T-helper 1 cell (primary cell): ENCODE measurements at regions not wholly inside any gene's neighbourhood (a gene's known extent, or its start where the extent isn't known, plus 50 kb on each side); places are given as distances from the start of the nearest gene placed in this dataset.
"Not testable (repeated sequence)": the region's sequence is repeated elsewhere in the genome, so short reads cannot be mapped to it uniquely, and the experiment has no call there.

Source experiments
- DNase-seq, 5 donors: peaks; one replicate each; pipeline ENCODE4 v3.0.0-alpha.2; 2012 to 2020

DNA sequence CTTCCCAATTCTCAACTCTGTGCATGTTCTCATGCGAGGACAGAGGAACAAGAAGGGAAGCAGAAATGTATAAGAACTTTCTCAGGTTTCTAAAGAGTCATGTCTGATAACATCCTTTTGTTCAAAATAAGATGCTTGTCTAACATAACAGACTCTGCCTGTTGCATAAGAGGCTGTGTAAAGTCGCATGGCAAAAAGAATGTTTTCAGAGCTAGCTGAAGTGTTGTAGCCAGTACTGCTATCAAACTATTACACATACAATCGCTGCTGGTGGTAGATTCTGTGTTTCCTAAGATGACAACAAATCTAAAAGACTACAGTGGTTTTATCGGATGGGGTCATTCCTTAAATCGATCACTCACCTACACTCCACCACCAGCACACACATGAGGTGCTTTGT lies 487.5 kb downstream of the IRS1 start:
- no peak for DNase-seq

DNA sequence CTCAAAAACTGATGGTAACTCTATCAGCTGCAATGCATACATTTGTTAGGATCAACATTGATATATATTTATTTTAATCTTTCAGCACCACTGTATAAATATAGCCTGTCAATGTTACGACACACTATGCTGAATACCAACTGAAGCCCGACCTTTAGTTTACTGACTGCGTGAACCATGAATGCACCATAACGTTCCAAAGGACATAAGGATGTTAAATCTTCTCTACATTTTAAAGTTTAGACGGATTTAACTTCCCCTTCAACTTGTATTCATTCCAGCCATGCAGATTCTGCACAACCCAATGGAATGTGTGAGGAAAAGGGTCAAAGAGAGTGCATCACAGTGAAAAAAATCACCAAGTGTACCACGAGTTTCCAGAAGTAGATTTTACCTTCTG lies 489.5 kb downstream of the IRS1 start:
- no peak for DNase-seq

DNA sequence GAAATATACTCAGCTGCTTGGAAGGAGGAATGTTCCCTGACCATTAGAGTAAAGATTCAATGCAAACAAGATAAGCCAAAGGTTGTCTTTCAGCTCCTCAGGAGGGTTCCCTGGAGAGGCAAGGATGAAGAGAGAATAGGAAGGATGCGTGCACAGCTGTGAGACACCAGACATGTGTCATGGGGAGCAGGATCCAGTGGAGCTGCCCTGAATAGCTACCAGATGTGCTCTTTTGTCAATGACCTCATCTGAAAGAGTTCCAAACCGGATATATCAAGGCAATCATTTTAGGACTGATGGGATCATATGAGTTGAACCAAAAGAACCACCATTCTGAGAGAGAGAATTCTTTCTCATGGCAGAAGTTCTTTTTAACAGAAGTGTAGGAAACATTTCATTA lies 490.6 kb downstream of the IRS1 start:
- DNase-seq = no peak

DNA sequence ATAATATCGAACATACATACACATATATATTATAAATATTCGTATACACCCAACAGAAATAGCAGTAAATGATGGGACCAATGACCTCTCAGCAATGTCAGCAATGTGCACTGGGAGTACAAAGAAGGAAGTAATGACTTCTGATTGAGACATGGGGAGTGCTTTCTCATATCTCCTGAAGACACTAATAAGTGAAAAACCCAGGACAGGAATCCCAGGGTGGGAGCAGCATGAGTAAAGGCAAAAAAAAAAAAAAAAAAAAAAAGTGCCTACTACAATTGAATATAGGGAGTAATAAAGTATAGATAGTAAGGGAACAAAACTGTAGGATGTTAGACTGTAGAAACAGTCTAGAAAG lies 491.3 kb downstream of the IRS1 start:
- no peak for DNase-seq

DNA sequence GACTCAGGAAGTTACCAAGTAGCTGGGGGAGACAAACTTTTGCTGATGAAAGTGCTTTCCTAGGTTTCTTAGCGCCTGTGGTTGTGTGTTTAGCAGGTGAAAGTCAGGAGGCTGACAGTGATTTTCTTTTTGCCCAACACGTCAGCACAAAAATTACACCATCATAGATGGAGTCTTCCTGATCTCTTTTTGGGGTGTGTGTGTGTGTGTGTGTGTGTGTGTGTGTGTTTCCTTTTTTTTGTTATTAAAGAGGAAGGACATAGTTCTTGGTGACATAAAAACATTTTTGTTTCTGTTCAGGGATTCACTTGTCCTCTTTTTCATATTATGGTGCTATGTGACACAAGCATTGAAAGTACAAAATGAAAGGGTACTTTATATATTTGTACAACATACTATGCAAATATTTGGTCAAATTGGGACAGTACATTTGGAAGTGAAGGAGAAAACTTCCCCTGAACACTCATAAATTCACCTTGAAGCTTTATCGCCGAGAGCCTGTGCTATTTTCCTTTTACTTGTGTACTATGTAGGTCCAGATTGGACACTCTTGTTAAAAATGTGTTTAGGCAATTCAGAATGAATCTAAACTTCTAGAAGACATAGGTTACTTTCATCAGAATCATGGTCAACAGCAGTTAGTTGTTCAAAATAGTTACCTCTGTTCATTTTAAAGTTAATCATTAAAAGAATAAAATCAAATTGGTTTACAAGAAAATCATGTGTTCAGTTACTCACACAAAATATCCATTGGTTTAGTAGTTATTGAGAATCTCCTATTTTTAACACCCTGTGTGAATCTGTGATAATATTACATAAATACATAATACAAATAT lies 491.9 kb downstream of the IRS1 start:
- DNase-seq = no peak

DNA sequence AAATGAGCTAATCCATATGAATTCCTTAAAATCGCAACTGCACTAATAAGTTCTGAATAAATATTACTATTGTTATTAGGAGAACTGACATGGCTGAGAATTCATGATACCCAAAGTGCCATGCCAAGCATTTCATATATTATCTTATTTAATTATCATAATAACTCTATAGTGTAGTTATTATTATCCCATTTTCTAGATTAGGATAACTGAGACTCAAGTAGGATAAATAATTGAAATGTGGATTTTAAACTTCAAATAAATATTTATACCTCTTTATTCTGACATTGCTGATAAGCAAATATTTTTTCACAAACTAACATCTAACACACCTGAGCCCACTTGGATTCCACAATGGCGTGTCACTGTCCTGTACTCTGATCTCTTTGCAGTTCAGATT lies 492.7 kb downstream of the IRS1 start:
- DNase-seq = no peak

DNA sequence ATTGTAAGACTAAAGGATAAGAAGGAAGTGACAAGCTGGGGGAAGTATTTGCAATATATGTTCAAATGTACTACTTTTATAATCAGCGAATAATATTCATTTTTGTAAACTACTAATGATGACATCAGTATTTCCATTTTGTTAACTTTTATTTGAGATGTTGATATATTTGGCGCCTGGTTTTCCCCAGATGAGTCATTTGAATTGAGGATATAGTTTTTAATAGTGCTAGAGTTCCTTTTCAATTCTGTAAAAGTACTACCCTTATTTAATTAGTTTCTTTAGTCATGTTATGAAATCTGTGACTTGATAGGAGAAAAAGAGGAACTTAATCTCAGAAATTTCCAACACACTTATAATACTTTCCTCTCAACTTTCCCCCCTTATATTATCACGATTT lies 495.3 kb downstream of the IRS1 start:
- DNase-seq = no peak

DNA sequence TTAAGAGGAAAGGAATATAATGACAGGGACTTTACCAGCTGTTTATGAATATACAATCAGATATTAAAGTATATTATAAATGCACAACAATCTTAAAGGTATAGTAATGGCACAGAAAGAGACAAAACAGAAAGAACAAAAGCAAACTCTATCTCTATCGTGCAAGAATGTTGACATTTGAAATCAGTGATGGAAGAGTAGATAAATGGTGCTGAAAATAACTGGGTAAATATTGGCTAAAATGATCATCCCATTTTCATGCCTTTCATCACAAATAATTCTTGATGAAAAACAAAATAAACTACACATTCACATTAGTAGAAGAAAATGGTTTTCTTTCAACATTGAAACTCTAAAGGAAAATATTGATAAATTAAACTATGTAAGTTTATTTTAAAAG lies 495.9 kb downstream of the IRS1 start:
- DNase-seq = no peak

DNA sequence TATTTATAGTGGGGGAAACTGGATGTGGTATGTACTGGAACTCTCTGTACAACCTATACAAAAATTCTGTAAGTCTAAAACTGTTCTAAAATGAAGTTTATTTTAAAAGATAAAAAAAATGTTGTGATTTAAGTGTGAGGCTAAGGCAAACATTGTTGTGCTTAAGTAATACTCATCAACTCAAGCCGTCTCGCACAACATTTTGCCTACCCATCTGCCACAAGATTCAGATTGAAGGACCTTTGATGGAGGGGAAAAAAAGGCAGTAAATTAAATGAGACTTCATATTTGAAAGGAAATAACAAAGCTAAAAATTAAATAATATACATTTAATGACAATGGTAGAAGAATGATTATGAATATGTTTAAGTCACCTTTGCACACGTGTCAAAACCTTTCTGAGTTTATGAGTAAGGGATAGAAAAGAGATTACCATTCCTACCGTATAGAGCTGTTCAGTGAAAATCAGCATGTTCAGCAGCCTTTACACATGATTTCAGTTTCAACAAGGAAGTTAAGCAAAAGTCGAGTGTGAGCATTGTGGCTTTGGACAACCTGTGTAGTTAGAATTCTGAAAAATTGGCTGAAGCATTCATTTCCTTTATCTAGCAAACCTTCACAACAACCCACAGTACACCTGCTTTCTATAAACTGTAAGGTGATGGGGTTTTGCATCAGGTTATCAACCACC lies 499.3 kb downstream of the IRS1 start:
- no peak for DNase-seq

DNA sequence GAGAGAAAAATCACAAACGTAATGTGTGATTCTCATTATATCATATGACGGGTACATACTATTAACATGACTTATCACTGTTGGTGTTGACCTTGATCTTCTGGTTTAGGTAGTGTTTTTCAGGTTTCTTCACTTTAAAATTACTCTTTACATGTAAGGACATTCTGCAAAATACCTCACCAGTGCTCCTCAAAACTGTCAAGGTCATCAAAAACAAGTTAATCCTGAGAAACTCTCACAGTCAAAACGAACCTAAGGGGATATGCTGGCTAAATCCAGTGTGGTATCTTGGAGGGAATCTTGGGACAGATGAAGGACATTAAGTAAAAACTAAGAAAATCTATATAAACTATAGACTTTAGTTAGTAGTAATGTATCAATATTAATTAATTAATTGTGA lies 499.8 kb downstream of the IRS1 start:
- DNase-seq = no peak

DNA sequence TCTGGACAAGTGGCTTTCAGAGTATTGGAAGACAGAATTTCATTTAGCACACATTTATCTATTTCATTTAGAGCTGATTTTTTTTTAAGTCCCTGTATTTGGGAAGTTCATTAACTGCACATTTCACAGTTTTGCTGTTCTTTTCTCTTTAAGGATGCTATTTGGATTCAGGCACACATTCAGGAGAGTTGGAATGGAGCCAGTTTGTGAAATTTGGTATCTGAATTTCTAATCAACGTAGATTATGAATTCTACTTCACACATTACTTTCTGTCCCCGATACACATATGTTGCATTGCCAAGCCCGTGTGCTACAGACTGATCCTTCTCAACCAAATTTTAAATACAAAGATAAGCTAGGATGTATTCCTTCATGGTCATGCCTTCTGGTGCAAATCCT lies 503.9 kb downstream of the IRS1 start:
- DNase-seq = no peak

DNA sequence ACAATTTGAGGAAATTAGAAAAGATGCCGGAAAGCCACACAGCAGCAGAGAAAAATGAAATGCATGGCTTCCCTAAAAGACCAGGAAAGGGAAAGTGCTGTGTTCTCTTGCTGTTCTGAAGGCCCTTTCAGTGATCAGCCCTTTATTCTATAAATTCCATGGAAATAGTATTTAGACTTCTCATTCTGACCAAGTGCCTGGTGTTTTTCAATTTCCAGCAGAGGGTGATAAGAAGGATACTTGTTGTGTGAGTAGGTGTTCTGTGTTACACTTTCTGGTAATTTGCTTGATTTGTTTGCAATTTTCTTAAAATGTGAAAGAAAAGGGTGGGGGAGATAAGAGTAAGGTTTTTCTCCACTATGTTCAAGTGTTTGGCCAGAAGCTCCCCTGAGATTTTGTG lies 504.5 kb downstream of the IRS1 start:
- DNase-seq = no peak

DNA sequence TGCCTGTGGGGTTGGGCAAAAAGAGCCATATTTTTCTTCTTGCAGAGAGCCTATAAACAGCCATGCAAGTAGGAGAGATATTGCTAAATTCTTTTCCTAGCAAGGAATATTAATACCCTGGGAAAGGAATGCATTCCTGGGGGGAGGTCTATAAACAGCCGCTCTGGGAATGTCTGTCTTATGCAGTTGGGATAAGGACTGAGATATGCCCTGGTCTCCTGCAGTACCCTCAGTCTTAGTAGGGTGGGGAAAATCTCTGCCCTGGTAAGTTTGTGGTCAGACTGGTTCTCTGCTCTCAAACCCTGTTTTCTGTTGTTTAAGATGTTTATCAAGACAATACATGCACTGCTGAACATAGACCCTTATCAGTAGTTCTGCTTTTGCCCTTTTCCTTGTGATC lies 508.3 kb downstream of the IRS1 start:
- not testable (repeated sequence) for DNase-seq

DNA sequence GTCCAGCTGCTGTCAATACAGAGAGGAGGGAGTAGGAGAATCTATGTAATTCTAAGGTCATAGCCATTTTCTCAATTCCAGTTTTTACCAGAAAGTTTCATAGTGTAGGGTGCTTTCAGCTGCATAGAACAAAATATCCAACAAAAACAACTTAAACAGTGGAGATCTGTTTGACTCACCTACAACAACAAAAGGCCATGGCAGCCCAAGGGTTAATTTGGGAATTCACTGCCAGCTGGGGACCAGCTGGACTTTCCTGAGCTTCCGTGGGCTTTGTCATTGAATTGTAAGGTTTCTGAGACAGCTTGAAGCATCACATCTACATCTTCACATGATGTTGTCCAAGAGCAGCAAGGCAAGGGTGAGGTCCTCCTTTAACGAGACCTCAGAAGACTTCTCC lies 512.7 kb downstream of the IRS1 start:
- no peak for DNase-seq

DNA sequence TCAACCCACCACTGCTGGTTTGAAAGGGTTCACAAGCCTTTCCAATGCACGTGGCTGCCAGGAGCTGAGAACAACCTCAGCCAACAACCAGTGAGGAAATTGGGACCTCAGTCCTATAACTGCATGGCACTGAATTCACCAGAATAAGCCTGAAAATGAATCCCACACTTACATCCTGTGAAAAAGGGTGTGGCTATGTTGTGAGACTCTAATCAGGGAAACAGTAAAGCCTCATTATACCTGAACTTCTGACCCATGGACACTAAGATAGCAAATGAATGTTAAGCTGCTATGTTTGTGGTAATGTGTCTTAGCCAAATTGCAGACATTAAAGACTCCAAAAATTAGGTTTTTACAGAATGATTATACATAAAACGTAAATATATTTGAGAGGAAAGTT lies 515.8 kb downstream of the IRS1 start:
- DNase-seq = no peak

DNA sequence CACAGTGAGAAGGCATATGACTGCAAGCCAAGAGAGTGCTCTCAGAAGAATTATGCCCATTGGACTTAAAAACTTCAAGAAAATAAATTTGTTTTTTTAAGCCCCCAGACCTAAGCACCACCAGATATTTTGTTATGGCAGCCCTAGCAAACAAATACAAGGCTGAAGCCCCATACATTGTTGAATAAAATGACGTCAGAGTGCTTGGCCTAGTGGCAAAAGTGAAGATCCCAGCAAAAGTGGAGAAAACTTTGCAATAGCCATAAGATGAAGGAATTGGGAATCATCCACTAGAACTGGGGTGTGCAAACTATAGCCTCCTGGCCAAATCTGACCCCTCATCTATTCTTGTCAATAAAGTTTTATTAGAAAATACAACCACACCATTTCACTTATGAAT lies 517.5 kb downstream of the IRS1 start:
- DNase-seq = no peak

DNA sequence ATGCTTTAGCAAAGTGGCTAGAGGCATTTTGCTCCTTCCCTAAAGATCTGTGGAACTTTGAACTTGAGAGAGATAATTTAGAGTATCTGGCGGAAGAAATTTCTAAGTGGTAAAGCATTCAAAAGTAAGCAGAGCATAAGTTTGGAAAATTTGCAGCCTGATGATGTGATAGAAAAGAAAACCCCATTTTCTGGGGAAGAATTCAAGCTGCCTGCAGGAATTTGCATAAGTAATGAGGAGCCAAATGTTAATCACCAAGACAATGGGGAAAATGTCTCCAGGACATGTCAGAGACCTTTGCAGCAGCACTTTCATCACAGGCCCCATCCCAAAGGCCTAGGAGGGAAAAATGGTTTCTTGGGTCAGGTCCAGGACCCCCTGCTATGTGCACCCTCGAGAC lies 519.5 kb downstream of the IRS1 start:
- DNase-seq = not testable (repeated sequence)

DNA sequence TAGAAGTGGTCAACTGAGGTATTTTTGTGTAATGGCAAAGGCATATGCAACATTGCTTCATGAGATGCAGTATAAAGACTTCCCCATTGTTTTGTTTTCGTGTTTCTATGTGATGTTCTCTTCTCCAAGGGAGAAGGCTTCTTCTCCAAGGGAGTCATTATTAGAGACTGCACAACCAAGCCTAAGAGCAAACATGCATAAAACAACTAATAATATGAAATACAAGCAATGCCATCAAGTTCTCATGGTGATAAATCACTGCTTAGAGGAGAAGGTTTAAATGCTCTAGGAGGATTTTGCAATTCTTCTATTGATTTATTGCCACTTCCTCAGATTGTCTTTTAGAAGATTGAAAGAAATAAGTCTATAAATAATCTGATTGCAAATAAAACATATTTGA lies 524.4 kb downstream of the IRS1 start:
- no peak for DNase-seq

DNA sequence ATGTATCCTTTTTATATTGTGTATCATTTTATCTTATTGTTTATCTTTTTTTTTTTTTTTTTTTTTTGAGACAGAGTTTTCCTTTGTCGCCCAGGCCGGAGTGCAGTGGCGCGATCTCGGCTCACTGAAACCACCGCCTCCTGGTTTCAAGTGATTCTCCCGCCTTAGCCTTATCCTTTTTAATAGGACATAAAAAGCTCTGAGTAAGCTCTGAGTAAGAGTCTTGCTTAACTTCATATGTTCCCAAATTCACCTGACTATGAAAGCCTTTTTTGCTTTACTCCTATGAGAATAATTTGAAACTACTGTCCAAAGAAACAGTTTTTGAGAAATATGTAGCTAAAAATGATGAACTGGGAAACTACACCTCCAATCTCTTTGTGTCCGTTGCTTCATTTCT lies 525.5 kb downstream of the IRS1 start:
- no peak for DNase-seq

DNA sequence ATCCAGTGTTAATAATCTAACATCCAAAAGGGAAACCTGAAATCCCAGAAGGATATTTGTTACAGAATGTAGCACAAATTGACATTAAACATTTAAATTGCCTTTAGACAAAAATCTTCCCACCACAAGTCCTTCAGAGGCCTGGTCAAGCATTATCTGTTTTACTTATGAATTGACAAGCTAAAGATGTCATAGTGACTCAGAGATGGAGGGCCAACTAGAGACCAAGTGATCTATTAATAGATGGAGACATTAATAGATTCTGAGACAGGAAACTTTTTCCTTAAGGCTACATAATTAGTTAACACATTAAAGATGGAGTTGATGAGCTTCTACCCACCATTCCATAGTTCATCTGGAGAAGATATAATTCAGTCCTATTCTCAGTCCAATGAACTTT lies 526.2 kb downstream of the IRS1 start:
- DNase-seq = no peak

DNA sequence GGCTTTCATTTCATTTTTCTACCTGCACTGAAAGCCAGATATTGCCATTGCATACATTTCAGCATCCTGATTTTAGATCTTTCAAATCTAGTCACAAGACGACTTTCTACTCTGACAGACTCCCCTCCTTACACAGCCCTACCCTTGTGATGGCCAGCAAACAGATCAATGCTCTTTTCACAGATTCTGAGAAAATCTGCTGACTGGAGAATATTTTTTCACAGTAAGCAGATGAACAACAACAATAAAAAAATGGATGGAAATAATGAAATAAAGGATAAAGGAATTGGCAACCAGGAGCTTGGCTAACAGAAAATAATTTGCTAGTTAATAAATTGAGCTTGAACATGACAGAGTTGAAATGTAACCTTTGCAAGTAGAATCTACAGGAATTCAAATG lies 527.2 kb downstream of the IRS1 start:
- DNase-seq = no peak

DNA sequence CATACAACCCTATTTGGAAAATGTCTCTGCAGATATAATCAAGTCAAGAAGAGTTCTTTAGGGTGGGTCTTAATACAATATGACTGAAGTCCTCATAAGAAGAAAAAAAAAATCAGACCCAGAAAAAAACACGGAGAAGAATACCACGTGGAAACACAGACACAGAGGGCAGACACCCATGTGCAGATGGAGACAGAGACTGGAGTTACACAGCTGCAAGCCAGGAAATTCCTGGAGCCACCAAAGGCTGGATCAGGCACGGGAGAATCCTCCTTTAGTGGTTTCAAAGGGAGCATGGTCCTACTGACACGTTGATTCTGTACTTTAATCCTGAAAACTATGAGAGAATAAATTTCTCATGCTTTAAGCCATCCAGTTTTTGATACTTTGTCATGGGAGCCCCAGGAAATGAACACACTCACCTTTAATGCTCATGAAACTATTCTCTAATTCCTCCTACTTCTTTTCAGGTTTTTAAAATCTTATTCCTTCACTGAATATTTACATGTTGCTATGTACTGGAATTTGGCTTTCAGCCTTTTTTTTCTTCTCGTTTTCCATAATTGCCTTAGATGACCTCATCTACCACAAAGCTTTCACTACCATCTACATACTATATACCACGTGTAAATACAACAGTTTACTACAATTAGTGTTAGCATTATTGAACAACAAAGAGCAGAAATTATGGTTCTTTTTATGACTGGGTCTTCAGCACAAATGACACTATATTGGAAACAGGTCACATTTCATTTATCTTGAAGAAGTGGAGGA lies 529.1 kb downstream of the IRS1 start:
- no peak for DNase-seq

DNA sequence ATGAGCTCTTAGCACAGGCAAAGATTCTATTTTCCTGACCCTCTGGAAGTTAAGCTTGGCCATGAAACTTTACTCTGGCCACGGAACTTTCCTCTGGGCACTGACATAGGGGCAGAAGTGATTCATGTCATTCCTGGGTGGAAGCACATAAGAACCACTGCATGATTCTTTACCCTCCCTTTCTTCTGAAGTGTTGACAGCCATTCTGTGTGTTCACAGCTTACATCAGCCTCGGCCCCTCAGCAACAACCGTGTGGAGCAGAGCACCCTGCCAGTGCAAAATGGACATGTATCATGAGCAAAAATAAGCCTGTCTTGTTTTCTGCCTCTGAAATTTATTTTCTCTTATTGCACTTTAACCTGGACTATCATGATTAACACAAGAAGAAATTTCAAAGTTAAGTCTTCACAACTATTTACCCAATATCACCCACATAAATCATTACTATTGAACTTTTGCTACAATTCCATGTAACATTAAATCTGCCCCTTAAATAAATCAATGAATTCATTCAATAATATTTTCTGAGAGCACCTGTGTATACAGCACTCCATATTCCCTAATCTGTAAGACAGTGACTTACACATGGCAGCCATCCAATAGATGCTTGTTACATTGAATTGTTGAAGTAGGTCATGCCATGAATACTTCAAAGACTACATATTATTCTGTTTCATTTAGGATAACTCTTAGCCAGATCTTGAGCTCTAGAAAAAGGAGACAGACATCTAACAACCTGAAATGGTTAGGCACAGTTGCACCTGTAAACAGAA lies 531.9 kb downstream of the IRS1 start:
- no peak for DNase-seq
